Activated B cell treated with CpG ODN at 0.5 μM for 24 hours (primary cell): ENCODE measurements at regions not wholly inside any gene's neighbourhood (a gene's known extent, or its start where the extent isn't known, plus 50 kb on each side); places are given as distances from the start of the nearest gene placed in this dataset.
A peak's percentile ranks its signal among the peaks of the same experiment; 100 is the strongest.
"Not testable (repeated sequence)": the region's sequence is repeated elsewhere in the genome, so short reads cannot be mapped to it uniquely, and the experiment has no call there.

Source experiments
- ATAC-seq: fragments of 200-7000 bp; cut with Tn5 transposase; one replicate; pipeline ENCODE4 v1.10.0; 2021; ENCODE audit warnings: low read depth, mild to moderate bottlenecking, moderate library complexity
- CTCF ChIA-PET: fragments of 350-600 bp; sonication (Branson Sonifier 250); formaldehyde crosslinking; loops from one replicate; lab custom pipeline; 2021; ENCODE audit warnings: antibody characterized with exemption; lab: Charles Lee
- POLR2A ChIA-PET: fragments of 350-600 bp; sonication (Branson Sonifier 250); formaldehyde crosslinking; loops from one replicate; lab custom pipeline; 2021; ENCODE audit warnings: antibody characterized with exemption; lab: Charles Lee
- DNase-seq: peaks from one replicate; pipeline ENCODE4 v3.0.0; 2022
- H3K27ac Mint-ChIP-seq: one replicate; pipeline ENCODE4 v1.8.0; 2020; ENCODE audit warnings: mixed read lengths
- H3K27me3 Mint-ChIP-seq: one replicate; pipeline ENCODE4 v1.8.0; 2021; ENCODE audit warnings: mixed read lengths
- H3K36me3 Mint-ChIP-seq: one replicate; pipeline ENCODE4 v1.8.0; 2021; ENCODE audit warnings: low read depth, mixed read lengths
- H3K4me1 Mint-ChIP-seq: one replicate; pipeline ENCODE4 v1.8.0; 2021; ENCODE audit warnings: mixed read lengths
- H3K4me3 Mint-ChIP-seq: one replicate; pipeline ENCODE4 v1.8.0; 2020; ENCODE audit warnings: mild to moderate bottlenecking, mixed read lengths
- H3K9me3 Mint-ChIP-seq: one replicate; pipeline ENCODE4 v1.8.0; 2020; ENCODE audit warnings: mixed read lengths
- CTCF ChIP-seq: fragments of 200-600 bp; IDR thresholded peaks from one replicate; pipeline ENCODE4 v1.8.0; 2022; ENCODE audit warnings: antibody characterized with exemption, mild to moderate bottlenecking
- intact Hi-C: fragments of 100-400 bp; cut with micrococcal nuclease; formaldehyde crosslinking; loops from one replicate; pipeline ENCODE4 v1.15.1; 2024

- Mint-ChIP-seq H3K27me3 (no peaks in the 10 kb centered on the region), H3K4me3 (no peak overlapping the region), H3K9me3 (no peaks in the 10 kb centered on the region), H3K27ac (no peak overlapping the region), H3K4me1 (no peaks in the 10 kb centered on the region), H3K36me3 (no peaks in the 10 kb centered on the region)
- ATAC-seq (peak; percentile 82), DNase-seq (no peak)
- intact Hi-C loops, result loop anchor here (1.0 kb wide), 1 partner anchor 917 kb away; no protein-coding TSS in a partner anchor
- ChIA-PET POLR2A (no interaction called here), CTCF (interaction anchor here (0.8 to 1.7 kb wide), 3 partner anchors 841 to 917 kb away, joined by 3 to 5 read pairs (median 4); no protein-coding TSS in a partner anchor)
- TF ChIP-seq CTCF, result no peak
These were observed 161.2 kb upstream of the WDFY3 start for GRCh38 chr4:85127653-85128052.

GRCh38 chr4:85128246-85129204 lies 162.0 kb upstream of the WDFY3 start:
- no peaks in the 10 kb centered on the region for H3K27me3 Mint-ChIP-seq
- intact Hi-C loops, result no loop called here
- ATAC-seq (no peak), DNase-seq (no peak)
- H3K9me3 Mint-ChIP-seq, result no peaks in the 10 kb centered on the region
- no peak overlapping the region for H3K4me3 Mint-ChIP-seq
- CTCF ChIA-PET, result interaction anchor here (1.1 to 1.7 kb wide), 2 partner anchors 840 to 897 kb away, joined by 3 to 5 read pairs; no protein-coding TSS in a partner anchor
- H3K4me1 Mint-ChIP-seq, result no peaks in the 10 kb centered on the region
- no peak overlapping the region for H3K27ac Mint-ChIP-seq
- no peaks in the 10 kb centered on the region for H3K36me3 Mint-ChIP-seq
- no peak for TF ChIP-seq CTCF
- POLR2A ChIA-PET, result no interaction called here

- H3K27me3 Mint-ChIP-seq, DNase-seq, H3K9me3 Mint-ChIP-seq, intact Hi-C loops, H3K4me3 Mint-ChIP-seq, CTCF ChIA-PET, H3K36me3 Mint-ChIP-seq, ATAC-seq, POLR2A ChIA-PET, H3K4me1 Mint-ChIP-seq, H3K27ac Mint-ChIP-seq: not testable (repeated sequence)
These were observed 163.1 kb upstream of the WDFY3 start for GRCh38 chr4:85129354-85130125.

GRCh38 chr4:85132117-85132516 lies 165.6 kb upstream of the WDFY3 start:
- Mint-ChIP-seq H3K4me3 (no peak overlapping the region), H3K27ac (no peak overlapping the region), H3K27me3 (peaks cover 6% of the 10 kb centered on the region), H3K4me1 (no peaks in the 10 kb centered on the region), H3K9me3 (no peaks in the 10 kb centered on the region), H3K36me3 (no peaks in the 10 kb centered on the region)
- ChIA-PET CTCF (no interaction called here), POLR2A (no interaction called here)
- intact Hi-C loops, result no loop called here
- DNase-seq (no peak), ATAC-seq (no peak)
- TF ChIP-seq CTCF, result no peak

GRCh38 chr4:85132570-85132969 lies 166.1 kb upstream of the WDFY3 start:
- intact Hi-C loops, result no loop called here

GRCh38 chr4:85139749-85140148 lies 173.3 kb upstream of the WDFY3 start:
- ATAC-seq, intact Hi-C loops, H3K9me3 Mint-ChIP-seq, H3K36me3 Mint-ChIP-seq, H3K4me3 Mint-ChIP-seq, CTCF ChIA-PET, DNase-seq, H3K27ac Mint-ChIP-seq, POLR2A ChIA-PET, H3K4me1 Mint-ChIP-seq: not testable (repeated sequence)
- H3K27me3 Mint-ChIP-seq, result peaks cover 19% of the 10 kb centered on the region

More at GRCh38 chr4:85132570-85132969, 166.1 kb upstream of the WDFY3 start:
- Mint-ChIP-seq H3K9me3 (no peaks in the 10 kb centered on the region), H3K4me3 (no peak overlapping the region), H3K36me3 (no peaks in the 10 kb centered on the region), H3K4me1 (no peaks in the 10 kb centered on the region), H3K27ac (no peak overlapping the region), H3K27me3 (peaks cover 8% of the 10 kb centered on the region)
- no peak for TF ChIP-seq CTCF
- ATAC-seq (no peak), DNase-seq (no peak)
- ChIA-PET CTCF (no interaction called here), POLR2A (no interaction called here)
